Cardiac muscle cell (in vitro differentiated cells and primary cell): ENCODE measurements at regions not wholly inside any gene's neighbourhood (a gene's known extent, or its start where the extent isn't known, plus 50 kb on each side); places are given as distances from the start of the nearest gene placed in this dataset.
A peak's percentile ranks its signal among the peaks of the same experiment; 100 is the strongest.

Experiments used
- DNase-seq, 2 donors: peaks; one replicate each; pipeline versions ENCODE4 v3.0.0 to v3.0.0-alpha.2; 2010 to 2017; ENCODE audit warnings: low read depth in 1 of 2, low spot score in 1 of 2
- H3K27ac ChIP-seq: fragments of 200-600 bp; sonication (generic); 2 replicates; pipeline ENCODE4 v1.5.1; 2016
- H3K27me3 ChIP-seq: fragments of 200-600 bp; sonication (generic); 2 replicates; pipeline ENCODE4 v1.6.0; 2016; ENCODE audit warnings: control low read depth
- H3K36me3 ChIP-seq: fragments of 200-600 bp; sonication (generic); 2 replicates; pipeline ENCODE4 v1.5.1; 2016; ENCODE audit warnings: control low read depth
- H3K4me1 ChIP-seq: fragments of 200-600 bp; sonication (generic); 2 replicates; pipeline ENCODE4 v1.8.1; 2017; ENCODE audit warnings: low read depth, mild to moderate bottlenecking, mixed run types
- H3K4me3 ChIP-seq: fragments of 200-600 bp; sonication (generic); 2 replicates; pipeline ENCODE4 v1.5.1; 2016; ENCODE audit warnings: mild to moderate bottlenecking
- H3K9me3 ChIP-seq: fragments of 200-600 bp; sonication (generic); 2 replicates; pipeline ENCODE4 v1.5.1; 2017; ENCODE audit warnings: low read depth, mild to moderate bottlenecking, control low read depth
- TF ChIP-seq, protein P1 (sequence below): IDR thresholded peaks from 2 replicates; pipeline ENCODE4 v1.5.1; 2012; ENCODE audit warnings: low read depth, mild to moderate bottlenecking, low read length

DNA sequence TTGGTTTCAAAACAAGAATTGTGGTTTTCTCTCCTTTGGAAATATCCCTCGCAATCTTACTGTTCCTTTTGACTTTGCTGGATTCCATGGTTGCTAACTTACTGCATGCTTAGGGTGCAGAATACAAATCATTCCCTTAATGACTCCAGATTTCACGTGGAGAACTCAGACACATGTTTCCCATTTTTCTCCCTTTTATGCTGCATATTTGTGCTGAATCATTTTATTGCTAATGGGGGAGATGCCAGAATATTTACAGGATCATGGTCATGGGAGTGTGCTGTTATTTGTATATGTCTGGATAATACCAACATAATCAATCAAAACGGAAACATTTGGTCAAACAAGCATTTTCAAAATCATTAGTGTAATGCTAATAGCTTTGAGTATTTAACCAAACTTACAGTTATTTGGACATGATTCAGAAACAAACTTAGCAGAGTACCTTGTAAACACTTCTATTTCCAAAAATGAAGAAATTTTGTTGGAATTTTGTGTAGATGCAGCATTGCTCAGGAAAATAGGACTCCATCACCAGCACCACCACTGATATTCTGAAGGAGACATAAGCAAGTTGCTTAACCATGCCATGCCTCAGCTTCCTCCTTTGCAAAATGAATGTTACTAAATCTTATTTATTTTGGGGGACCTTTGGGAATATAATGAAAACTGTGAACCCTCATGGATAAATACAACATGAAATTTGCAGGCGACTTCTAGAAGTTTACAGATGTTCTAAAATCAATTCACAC is 122.5 kb upstream of the RND3 start:
- Histone ChIP-seq H3K4me1 (no peaks in the 10 kb centered on the region), H3K4me3 (no peak overlapping the region), H3K27ac (no peak overlapping the region), H3K27me3 (no peaks in the 10 kb centered on the region), H3K9me3 (no peaks in the 10 kb centered on the region), H3K36me3 (no peaks in the 10 kb centered on the region)
- DNase-seq, result no peak
- TF ChIP-seq, protein P1, sequence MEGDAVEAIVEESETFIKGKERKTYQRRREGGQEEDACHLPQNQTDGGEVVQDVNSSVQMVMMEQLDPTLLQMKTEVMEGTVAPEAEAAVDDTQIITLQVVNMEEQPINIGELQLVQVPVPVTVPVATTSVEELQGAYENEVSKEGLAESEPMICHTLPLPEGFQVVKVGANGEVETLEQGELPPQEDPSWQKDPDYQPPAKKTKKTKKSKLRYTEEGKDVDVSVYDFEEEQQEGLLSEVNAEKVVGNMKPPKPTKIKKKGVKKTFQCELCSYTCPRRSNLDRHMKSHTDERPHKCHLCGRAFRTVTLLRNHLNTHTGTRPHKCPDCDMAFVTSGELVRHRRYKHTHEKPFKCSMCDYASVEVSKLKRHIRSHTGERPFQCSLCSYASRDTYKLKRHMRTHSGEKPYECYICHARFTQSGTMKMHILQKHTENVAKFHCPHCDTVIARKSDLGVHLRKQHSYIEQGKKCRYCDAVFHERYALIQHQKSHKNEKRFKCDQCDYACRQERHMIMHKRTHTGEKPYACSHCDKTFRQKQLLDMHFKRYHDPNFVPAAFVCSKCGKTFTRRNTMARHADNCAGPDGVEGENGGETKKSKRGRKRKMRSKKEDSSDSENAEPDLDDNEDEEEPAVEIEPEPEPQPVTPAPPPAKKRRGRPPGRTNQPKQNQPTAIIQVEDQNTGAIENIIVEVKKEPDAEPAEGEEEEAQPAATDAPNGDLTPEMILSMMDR, result no peak

DNA sequence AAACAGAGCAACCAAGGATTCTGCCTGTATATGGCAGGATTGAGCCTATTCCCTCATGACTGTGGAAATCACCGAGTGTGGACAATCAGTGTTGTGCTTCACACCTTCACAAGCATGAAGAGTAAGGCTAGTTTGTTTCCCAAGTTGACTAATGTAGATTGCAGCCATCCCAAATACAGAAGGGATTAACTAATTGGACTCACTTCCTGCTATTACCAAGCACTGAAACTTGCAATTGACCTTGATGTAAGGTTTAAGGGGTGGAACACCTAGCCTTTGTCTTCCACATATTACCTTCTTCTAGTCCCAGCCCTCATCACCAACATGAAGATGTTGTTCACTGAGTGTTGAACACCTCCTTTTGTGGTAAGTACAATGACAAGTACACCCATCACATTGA is 120.9 kb upstream of the RND3 start:
- DNase-seq, result no peak
- Histone ChIP-seq H3K4me1 (no peaks in the 10 kb centered on the region), H3K36me3 (no peaks in the 10 kb centered on the region), H3K9me3 (no peaks in the 10 kb centered on the region), H3K27ac (no peak overlapping the region), H3K27me3 (no peaks in the 10 kb centered on the region), H3K4me3 (no peak overlapping the region)
- TF ChIP-seq, protein P1, result no peak

DNA sequence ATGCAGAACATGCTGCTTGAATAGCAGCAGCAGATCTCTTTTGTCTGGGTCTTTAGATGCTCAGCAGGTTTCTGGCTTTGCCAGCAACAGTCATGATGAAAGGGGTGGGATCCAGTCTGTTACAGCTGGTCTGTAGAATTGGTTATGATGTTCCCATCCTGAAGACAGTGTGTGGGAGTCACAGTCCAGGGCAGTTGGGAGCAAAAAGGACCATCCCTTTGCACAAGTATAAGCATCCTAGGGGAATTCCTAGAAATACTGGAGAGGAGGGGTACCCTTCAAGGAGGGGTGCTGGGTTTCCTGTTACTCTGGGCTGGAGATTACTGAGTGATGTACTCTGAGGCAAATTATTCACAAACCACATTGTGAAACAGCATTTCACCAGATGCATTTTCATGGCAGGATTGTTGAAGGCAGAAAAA is 119.9 kb upstream of the RND3 start:
- Histone ChIP-seq H3K36me3 (no peaks in the 10 kb centered on the region), H3K27me3 (no peaks in the 10 kb centered on the region), H3K9me3 (peaks cover 4% of the 10 kb centered on the region), H3K4me3 (no peak overlapping the region), H3K4me1 (no peaks in the 10 kb centered on the region), H3K27ac (no peak overlapping the region)
- TF ChIP-seq, protein P1, result no peak
- peak in 1 of 2 donors; percentile 57 for DNase-seq

DNA sequence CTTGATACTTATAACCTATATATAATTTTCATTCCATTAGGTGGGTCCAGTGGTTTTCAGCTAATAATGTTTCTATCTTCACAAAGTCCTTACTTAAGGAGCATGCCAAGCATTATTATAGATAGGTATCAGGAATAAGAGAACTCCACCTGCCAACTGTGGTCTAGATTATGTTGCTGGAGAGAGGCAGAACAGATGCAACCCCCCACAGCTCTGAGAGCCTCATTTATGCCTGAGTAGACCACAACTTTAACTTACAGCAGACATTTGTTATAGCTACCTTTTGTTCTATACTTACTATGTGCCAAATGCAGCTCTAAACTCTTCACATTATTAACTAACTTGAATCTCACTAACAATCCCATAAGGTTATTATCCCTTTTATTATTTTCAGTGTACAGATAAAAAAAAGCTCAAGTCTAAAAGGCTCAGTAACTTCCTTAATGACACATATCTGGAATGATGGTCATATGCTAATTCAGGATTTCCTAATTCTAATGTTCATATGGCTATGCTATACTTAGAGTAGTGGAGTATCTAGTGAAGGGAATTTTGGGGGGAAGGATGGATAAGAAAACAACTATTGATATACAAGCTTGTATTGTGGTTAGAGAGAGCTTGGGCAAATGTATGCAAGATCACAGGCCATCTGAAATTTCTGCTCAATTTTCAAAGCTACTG is 119.1 kb upstream of the RND3 start:
- TF ChIP-seq, protein P1, result no peak
- Histone ChIP-seq H3K4me3 (no peak overlapping the region), H3K27ac (no peak overlapping the region), H3K4me1 (no peaks in the 10 kb centered on the region), H3K9me3 (peaks cover 4% of the 10 kb centered on the region), H3K36me3 (no peaks in the 10 kb centered on the region), H3K27me3 (no peaks in the 10 kb centered on the region)
- DNase-seq, result no peak

DNA sequence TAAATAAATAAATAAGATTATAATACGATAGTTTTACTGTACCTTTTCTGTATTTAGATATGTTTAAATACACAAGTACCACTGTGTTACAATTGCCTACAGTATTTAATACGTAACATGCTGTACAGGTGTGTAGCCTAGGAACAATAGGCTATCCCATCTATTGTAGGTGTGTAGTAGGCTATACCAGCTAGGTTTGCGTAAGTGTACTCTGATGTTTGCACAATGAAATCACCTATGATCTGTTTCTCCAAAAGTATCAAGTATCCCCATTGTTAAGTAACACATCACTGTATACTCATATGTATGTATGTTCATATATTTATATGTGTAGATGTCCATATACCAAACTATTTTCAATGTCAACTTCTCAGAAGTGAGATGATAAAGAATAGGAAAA is 118.2 kb upstream of the RND3 start:
- DNase-seq, result no peak
- no peaks in the 10 kb centered on the region for H3K4me1 ChIP-seq
- H3K27ac ChIP-seq, result no peak overlapping the region
- peaks cover 4% of the 10 kb centered on the region for H3K9me3 ChIP-seq
- no peaks in the 10 kb centered on the region for H3K27me3 ChIP-seq
- H3K4me3 ChIP-seq, result no peak overlapping the region
- TF ChIP-seq, protein P1, result no peak
- H3K36me3 ChIP-seq, result no peaks in the 10 kb centered on the region
